ENCODE measurements at regions not wholly inside any gene's neighbourhood (a gene's known extent, or its start where the extent isn't known, plus 50 kb on each side); places are given as distances from the start of the nearest gene placed in this dataset.
"Not testable (repeated sequence)": the region's sequence is repeated elsewhere in the genome, so short reads cannot be mapped to it uniquely, and the experiment has no call there.

- DNase-seq = no peak
Measured at GRCh38 chr13:37510441-37510840, 88.1 kb downstream of the POSTN start.

GRCh38 chr13:37505531-37505930 is 93.0 kb downstream of the POSTN start:
- DNase-seq = no peak

DNA sequence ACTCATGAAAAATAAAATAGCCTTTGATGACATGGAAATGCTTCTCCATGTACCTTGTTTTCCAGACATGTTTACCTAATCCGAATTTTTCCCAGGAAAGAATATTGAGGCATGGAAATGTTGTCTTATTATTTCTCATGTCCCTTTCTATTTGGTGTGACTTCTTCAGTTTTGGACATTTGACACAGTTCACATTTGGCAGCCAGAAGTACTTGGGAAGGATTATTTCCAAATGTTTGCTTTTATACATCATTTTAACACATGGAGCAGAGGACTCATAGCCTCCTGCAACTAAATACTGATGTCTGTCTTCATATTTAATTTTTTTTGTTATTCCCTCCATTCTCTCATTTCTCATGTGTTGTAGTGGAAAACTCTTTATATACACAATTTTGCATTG is 94.3 kb downstream of the POSTN start:
- no peak for DNase-seq

DNA sequence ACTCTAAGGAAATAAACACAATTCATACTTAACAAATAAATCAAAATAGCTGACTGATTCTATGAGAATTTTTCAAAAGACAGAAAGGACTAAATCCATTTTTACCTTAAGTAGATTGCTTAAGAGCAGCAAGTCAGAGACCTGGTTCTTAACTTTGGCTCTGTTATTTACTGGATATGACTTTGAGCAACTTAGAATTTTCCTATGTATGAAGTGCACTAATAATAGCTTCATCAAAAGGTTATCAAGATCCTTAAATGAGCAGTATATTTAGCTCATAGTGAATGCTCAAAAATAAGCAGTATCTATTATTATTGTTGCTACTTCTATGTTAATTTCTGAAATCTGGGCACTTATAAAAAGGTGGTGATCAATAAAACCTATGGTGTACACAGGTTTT is 95.3 kb downstream of the POSTN start:
- no peak for DNase-seq

GRCh38 chr13:37502303-37502993 is 96.1 kb downstream of the POSTN start:
- not testable (repeated sequence) for DNase-seq

GRCh38 chr13:37501187-37501586 is 97.4 kb downstream of the POSTN start:
- no peak for DNase-seq

DNA sequence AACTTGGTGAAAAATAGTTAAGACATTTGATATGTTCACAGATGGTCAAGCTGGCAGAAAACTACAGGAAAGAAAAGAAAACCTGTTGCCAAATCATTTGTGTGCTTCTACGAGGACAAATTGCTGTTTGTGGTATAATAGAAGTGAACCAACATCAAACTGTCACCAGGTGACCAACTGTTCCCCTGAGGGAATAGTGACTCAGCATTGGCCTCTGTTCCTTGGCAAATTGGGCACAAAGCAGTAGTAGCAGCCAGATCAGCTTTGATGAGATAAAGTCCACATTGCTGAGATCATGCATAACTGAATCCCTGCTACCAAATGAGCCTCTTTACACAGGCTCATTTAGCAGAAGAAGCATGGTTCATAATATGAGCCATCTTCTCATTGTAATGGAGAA is 103.5 kb downstream of the POSTN start:
- no peak for DNase-seq

- DNase-seq = no peak
Measured at GRCh38 chr13:37493775-37494174, 104.8 kb downstream of the POSTN start.

DNA sequence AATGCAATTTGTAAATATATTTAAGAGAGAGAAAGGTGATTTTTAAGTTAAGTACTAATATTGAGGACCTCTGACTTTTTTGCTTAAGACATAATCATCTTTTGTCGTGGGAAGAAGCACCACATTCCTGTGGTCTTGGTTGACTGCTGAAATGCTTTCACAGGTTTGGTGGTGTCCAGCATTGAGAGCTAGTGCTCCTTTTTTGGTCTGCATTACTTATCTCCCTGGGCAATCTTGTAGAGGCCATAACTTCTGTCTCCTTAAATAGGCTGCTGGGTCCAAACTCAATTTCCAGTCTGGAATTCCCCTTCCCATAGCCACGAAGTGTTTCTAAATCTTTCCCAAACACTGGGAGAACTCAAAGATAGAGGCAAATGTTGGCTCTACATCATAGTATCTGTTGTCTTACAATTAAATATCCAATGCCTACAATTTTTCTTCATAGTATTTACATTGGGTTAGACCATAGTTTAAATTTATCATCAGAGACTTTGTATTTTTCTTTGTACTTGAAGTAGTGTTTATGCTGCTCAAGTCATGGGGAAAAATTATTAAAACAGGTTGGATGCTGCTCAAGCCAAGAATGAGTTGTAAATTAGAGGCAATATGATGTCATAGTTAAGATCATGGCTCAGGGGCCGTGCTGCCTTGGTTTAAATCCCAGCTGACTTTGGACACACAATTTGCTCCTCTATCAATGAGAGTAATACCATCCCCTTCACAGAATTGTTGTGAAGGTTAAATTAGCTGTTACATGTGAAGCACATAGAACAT is 105.6 kb downstream of the POSTN start:
- DNase-seq = no peak

GRCh38 chr13:37492075-37492474 is 106.5 kb downstream of the POSTN start:
- DNase-seq = no peak

- DNase-seq = no peak
Measured at GRCh38 chr13:37491661-37492060, 106.9 kb downstream of the POSTN start.

- DNase-seq = no peak
Measured at GRCh38 chr13:37490176-37490779, 108.3 kb downstream of the POSTN start.

- no peak for DNase-seq
Measured at GRCh38 chr13:37488726-37489125, 109.8 kb downstream of the POSTN start.

- DNase-seq = no peak
Measured at GRCh38 chr13:37486171-37486681, 112.3 kb downstream of the POSTN start.

- no peak for DNase-seq
Measured at GRCh38 chr13:37485756-37486155, 112.8 kb downstream of the POSTN start.

DNA sequence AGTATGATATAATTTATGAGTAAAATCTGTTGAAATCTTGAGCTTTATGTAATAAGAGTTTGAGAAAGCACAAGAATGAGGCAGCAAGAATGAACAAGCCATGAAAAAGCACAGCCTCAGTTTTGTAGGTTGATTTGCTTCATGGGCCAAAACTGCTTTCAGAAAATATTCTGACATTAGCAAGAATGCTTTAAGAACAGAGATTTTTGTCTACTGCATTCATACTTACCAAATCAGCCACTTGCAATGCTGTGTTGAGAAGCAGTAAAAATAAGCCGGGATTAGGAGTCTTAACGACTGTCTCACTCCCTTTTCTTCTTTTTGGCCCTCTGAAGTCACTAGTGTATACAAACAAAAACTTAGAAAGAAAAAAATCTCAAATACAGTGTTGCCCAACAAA is 114.5 kb downstream of the POSTN start:
- no peak for DNase-seq

GRCh38 chr13:37482331-37482730 is 116.2 kb downstream of the POSTN start:
- DNase-seq = no peak

DNA sequence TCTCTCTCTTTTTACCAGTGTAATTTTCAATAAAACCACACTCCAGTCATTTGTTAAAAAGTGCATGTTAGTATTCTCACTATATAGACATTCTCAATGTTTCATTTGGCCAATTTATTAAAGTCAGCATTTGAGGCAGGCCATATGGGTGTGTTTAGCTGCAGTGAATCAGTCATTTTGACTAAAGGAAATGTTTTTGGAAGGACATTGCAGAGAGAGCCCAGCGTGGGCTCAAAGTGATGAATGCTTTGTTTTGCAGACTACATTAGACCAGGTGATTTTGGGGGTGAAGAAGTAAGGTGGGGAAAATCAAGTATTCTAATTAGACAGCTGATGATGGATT is 116.7 kb downstream of the POSTN start:
- no peak for DNase-seq

GRCh38 chr13:37481011-37481884 is 117.3 kb downstream of the POSTN start:
- peak; percentile 56 for DNase-seq

DNA sequence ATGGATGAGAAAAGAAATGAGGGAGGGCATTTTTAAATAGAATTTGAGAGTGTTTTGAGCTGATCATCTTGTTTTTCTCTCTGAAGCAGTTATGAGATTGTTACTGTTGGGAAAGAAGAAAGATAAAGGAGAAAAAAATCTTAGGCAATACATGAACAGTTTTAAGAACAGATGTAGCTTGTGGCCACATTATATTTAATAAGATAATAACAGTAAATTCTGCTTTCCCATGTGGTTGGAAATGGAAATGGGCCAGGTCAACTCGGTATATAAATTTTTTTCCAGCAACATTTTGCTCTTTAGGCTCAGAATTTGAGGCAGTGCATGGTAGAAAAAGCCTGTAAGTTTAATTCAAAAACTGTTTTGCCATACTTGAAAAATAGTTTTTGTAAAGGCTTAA is 118.7 kb downstream of the POSTN start:
- no peak for DNase-seq

- DNase-seq = no peak
Measured at GRCh38 chr13:37476874-37477273, 121.7 kb downstream of the POSTN start.

GRCh38 chr13:37475966-37476365 is 122.6 kb downstream of the POSTN start:
- DNase-seq = no peak

GRCh38 chr13:37475151-37475550 is 123.4 kb downstream of the POSTN start:
- no peak for DNase-seq
